ENCODE measurements at regions not wholly inside any gene's neighbourhood (a gene's known extent, or its start where the extent isn't known, plus 50 kb on each side); places are given as distances from the start of the nearest gene placed in this dataset.
"Not testable (repeated sequence)": the region's sequence is repeated elsewhere in the genome, so short reads cannot be mapped to it uniquely, and the experiment has no call there.

GRCh38 chr11:37881741-37882140 lies 1283.7 kb upstream of the RAG2 start:
- Histone ChIP-seq H3K4me3 (ENCODE audit: low read length) (no peak overlapping the region), H3K27ac (ENCODE audit: low read length) (no peak overlapping the region), H3K36me3 (ENCODE audit: control insufficient read depth, insufficient read depth, low read length) (no peaks in the 10 kb centered on the region), H3K9me3 (ENCODE audit: control insufficient read depth, low read depth, low read length) (no peaks in the 10 kb centered on the region), H3K27me3 (ENCODE audit: control insufficient read depth, insufficient read depth, low read length) (no peaks in the 10 kb centered on the region), H3K4me1 (ENCODE audit: control insufficient read depth, insufficient read depth, low read length) (no peaks in the 10 kb centered on the region)
- no CpG with 5 or more reads among the region's 3 CpGs for WGBS (ENCODE audit: insufficient coverage, low lambda C conversion rate)
- no peak for DNase-seq

DNA sequence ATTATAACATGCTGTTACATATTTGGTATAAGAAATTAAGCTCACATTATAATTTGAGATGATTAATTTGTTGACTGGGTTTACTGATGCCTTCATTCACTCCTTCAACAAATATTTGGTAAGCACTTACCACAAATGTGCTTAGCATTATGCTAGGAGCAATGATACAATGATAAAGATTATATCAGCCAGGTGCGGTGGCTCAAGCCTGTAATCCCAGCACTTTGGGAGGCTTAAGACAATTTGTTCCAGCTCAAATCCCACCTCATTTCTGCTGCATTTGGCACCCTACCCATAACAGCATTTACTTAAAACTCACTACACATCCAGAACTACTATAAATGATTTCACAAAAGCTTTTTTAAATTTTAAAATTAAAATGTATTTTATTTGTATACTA lies 1263.6 kb upstream of the RAG2 start:
- Histone ChIP-seq H3K4me1 (ENCODE audit: control insufficient read depth, insufficient read depth, low read length) (no peaks in the 10 kb centered on the region), H3K4me3 (ENCODE audit: low read length) (no peak overlapping the region), H3K27ac (ENCODE audit: low read length) (no peak overlapping the region), H3K27me3 (ENCODE audit: control insufficient read depth, insufficient read depth, low read length) (no peaks in the 10 kb centered on the region), H3K36me3 (ENCODE audit: control insufficient read depth, insufficient read depth, low read length) (no peaks in the 10 kb centered on the region), H3K9me3 (ENCODE audit: control insufficient read depth, low read depth, low read length) (no peaks in the 10 kb centered on the region)
- DNase-seq: no peak
- no CpG with 5 or more reads among the region's 1 CpG for WGBS (ENCODE audit: insufficient coverage, low lambda C conversion rate)

DNA sequence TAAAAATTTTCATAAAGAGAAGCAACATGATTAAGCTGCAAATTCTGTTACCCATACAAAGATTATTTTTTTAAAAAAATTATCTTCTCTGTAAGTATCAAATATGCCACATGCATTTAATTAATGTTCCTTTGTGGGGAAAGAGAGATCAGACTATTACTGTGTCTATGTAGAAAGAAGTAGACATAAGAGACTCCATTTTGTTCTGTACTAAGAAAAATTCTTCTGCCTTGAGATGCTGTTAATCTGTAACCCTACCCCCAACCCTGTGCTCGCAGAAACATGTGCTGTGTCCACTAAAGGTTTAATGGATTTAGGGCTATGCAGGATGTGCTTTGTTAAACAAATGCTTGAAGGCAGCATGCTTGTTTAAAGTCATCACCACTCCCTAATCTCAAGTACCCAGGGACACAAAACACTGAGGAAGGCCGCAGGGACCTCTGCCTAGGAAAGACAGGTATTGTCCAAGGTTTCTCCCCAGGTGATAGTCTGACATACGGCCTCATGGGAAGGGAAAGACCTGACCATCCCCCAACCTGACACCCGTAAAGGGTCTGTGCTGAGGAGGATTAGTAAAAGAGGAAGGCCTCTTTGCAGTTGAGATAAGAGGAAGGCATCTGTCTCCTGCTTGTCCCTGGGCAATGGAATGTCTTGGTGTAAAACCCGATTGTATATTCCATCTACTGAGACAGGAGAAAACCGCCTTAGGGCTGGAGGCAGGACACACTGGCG lies 1260.9 kb upstream of the RAG2 start:
- not testable (repeated sequence) for H3K9me3 ChIP-seq (ENCODE audit: control insufficient read depth, low read depth, low read length); H3K4me1 ChIP-seq (ENCODE audit: control insufficient read depth, insufficient read depth, low read length); H3K4me3 ChIP-seq (ENCODE audit: low read length); H3K27me3 ChIP-seq (ENCODE audit: control insufficient read depth, insufficient read depth, low read length); H3K27ac ChIP-seq (ENCODE audit: low read length); DNase-seq; H3K36me3 ChIP-seq (ENCODE audit: control insufficient read depth, insufficient read depth, low read length)
- WGBS (ENCODE audit: insufficient coverage, low lambda C conversion rate): no CpG with 5 or more reads among the region's 7 CpGs

DNA sequence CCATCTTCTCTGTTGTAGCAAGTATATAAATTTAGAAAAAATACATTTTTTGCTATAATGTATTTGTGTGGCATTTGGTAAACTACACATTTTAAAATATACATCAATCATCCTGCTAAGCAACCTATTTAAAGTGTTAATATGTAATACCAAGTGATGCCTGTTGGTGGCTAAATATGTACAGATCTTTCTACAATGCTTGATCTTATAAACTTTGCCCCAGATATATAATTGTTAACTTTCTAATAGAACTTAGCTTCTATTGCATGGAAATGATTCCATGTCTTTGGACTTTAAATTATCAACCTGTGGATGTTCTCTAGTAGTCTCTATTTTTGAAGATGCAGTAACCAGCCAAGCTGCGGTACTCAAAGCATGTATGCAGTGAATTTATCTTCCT lies 1260.4 kb upstream of the RAG2 start:
- Histone ChIP-seq H3K36me3 (ENCODE audit: control insufficient read depth, insufficient read depth, low read length) (no peaks in the 10 kb centered on the region), H3K9me3 (ENCODE audit: control insufficient read depth, low read depth, low read length) (no peaks in the 10 kb centered on the region), H3K4me1 (ENCODE audit: control insufficient read depth, insufficient read depth, low read length) (no peaks in the 10 kb centered on the region), H3K27me3 (ENCODE audit: control insufficient read depth, insufficient read depth, low read length) (no peaks in the 10 kb centered on the region), H3K4me3 (ENCODE audit: low read length) (no peak overlapping the region), H3K27ac (ENCODE audit: low read length) (no peak overlapping the region)
- no peak for DNase-seq
- WGBS (ENCODE audit: insufficient coverage, low lambda C conversion rate): 100% methylated on average over 1 of the region's 1 CpG

DNA sequence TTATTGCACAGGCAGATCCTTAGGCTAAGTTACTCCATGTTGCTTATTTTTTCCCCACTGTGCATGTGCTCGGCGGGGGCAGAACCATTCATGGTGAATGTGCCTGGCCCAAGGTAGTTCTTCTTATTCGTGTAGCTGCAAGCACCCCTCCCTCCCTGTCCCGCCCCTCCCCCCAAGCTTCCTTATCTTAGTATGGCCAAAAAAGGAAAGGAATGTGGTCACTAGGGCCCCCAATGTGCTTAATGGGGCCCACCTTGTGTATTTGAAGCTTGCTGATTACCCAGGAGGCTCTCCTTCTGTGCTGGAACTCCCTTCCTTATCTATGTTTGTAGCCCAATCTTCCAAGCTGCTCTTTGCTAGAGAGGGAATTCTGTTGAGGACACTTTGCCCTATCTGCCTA lies 1259.7 kb upstream of the RAG2 start:
- DNase-seq: no peak
- H3K36me3 ChIP-seq (ENCODE audit: control insufficient read depth, insufficient read depth, low read length): no peaks in the 10 kb centered on the region
- no peaks in the 10 kb centered on the region for H3K9me3 ChIP-seq (ENCODE audit: control insufficient read depth, low read depth, low read length)
- no peak overlapping the region for H3K4me3 ChIP-seq (ENCODE audit: low read length)
- H3K27ac ChIP-seq (ENCODE audit: low read length): no peak overlapping the region
- H3K27me3 ChIP-seq (ENCODE audit: control insufficient read depth, insufficient read depth, low read length): no peaks in the 10 kb centered on the region
- no peaks in the 10 kb centered on the region for H3K4me1 ChIP-seq (ENCODE audit: control insufficient read depth, insufficient read depth, low read length)
- no CpG with 5 or more reads among the region's 4 CpGs for WGBS (ENCODE audit: insufficient coverage, low lambda C conversion rate)

DNA sequence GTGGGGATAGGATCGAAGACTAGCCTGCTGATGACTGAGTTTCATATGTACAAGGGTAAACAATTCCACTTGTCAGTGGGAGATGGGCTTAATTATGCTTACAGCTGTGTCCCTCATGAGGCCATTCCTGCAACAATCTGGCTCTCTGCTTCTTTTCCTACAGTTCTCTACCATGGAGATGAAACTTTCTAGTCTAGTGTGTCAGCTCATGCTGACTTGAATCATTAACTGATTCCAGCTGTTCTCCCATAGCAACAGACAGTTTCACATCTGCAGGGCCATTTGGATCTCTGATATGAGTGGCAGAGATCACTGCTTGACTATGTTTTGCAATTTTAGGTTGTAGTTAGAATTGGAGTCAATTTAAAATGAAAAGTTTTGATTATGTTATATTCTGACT lies 1251.7 kb upstream of the RAG2 start:
- no CpG with 5 or more reads among the region's 1 CpG for WGBS (ENCODE audit: insufficient coverage, low lambda C conversion rate)
- Histone ChIP-seq H3K4me3 (ENCODE audit: low read length) (no peak overlapping the region), H3K27ac (ENCODE audit: low read length) (no peak overlapping the region)

DNA sequence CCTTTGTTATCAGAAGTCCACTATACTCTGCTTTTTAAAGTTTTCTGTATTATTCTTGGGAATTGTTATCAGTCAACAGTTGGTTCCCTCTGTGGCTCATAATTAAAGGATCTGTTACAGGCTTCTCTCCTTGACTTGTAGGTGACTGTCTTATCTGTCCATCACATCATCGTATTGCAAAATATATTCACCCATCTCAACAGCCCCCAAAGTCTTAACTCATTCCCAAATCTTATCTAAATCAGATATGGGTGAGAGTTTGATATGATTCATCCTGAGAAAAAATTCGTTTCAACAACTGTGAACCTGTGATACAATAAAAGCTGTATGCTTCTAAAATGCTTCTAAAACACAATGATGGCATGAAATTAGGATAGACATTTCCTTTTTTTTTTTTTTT lies 1245.6 kb upstream of the RAG2 start:
- 60% methylated on average over 1 of the region's 2 CpGs for WGBS (ENCODE audit: insufficient coverage, low lambda C conversion rate)
- no peaks in the 10 kb centered on the region for H3K4me1 ChIP-seq (ENCODE audit: control insufficient read depth, insufficient read depth, low read length)

More for the DNA sequence above, 1251.7 kb upstream of the RAG2 start:
- no peaks in the 10 kb centered on the region for H3K9me3 ChIP-seq (ENCODE audit: control insufficient read depth, low read depth, low read length)
- H3K36me3 ChIP-seq (ENCODE audit: control insufficient read depth, insufficient read depth, low read length): no peaks in the 10 kb centered on the region
- no peak for DNase-seq
- H3K27me3 ChIP-seq (ENCODE audit: control insufficient read depth, insufficient read depth, low read length): no peaks in the 10 kb centered on the region
- no peaks in the 10 kb centered on the region for H3K4me1 ChIP-seq (ENCODE audit: control insufficient read depth, insufficient read depth, low read length)

GRCh38 chr11:37841016-37841415 lies 1243.0 kb upstream of the RAG2 start:
- Histone ChIP-seq H3K27me3 (ENCODE audit: control insufficient read depth, insufficient read depth, low read length) (no peaks in the 10 kb centered on the region), H3K36me3 (ENCODE audit: control insufficient read depth, insufficient read depth, low read length) (no peaks in the 10 kb centered on the region), H3K4me1 (ENCODE audit: control insufficient read depth, insufficient read depth, low read length) (no peaks in the 10 kb centered on the region), H3K4me3 (ENCODE audit: low read length) (no peak overlapping the region), H3K9me3 (ENCODE audit: control insufficient read depth, low read depth, low read length) (no peaks in the 10 kb centered on the region), H3K27ac (ENCODE audit: low read length) (no peak overlapping the region)
- no peak for DNase-seq
- 100% methylated on average over 1 of the region's 2 CpGs for WGBS (ENCODE audit: insufficient coverage, low lambda C conversion rate)

More for the DNA sequence above, 1245.6 kb upstream of the RAG2 start:
- Histone ChIP-seq H3K36me3 (ENCODE audit: control insufficient read depth, insufficient read depth, low read length) (no peaks in the 10 kb centered on the region), H3K9me3 (ENCODE audit: control insufficient read depth, low read depth, low read length) (no peaks in the 10 kb centered on the region), H3K27ac (ENCODE audit: low read length) (no peak overlapping the region), H3K4me3 (ENCODE audit: low read length) (no peak overlapping the region), H3K27me3 (ENCODE audit: control insufficient read depth, insufficient read depth, low read length) (no peaks in the 10 kb centered on the region)
- no peak for DNase-seq

GRCh38 chr11:37840345-37840744 lies 1242.3 kb upstream of the RAG2 start:
- WGBS (ENCODE audit: insufficient coverage, low lambda C conversion rate): 100% methylated on average over 1 of the region's 2 CpGs
- not testable (repeated sequence) for H3K27ac ChIP-seq (ENCODE audit: low read length); H3K36me3 ChIP-seq (ENCODE audit: control insufficient read depth, insufficient read depth, low read length); H3K9me3 ChIP-seq (ENCODE audit: control insufficient read depth, low read depth, low read length); H3K4me1 ChIP-seq (ENCODE audit: control insufficient read depth, insufficient read depth, low read length); DNase-seq; H3K4me3 ChIP-seq (ENCODE audit: low read length); H3K27me3 ChIP-seq (ENCODE audit: control insufficient read depth, insufficient read depth, low read length)

DNA sequence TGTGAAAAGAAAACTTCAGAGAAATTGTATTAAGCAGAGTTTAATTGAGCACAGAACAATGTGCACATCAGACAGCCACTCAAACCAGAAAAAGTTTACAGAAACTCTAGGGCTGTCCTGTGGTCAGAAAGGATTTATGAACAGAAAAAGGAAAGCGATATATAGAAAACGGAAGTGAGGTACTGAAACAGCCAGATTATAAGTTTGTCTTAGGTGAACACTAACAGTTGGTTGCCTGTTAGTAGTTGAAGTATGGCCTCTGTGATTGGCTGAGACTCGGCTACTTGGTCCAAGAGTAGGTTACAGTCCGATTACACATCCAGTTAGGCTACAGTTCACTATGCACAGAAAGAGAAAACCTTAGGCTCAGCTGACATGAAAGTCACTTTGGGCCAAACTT lies 1232.5 kb upstream of the RAG2 start:
- DNase-seq: no peak
- Histone ChIP-seq H3K9me3 (ENCODE audit: control insufficient read depth, low read depth, low read length) (no peaks in the 10 kb centered on the region), H3K36me3 (ENCODE audit: control insufficient read depth, insufficient read depth, low read length) (no peaks in the 10 kb centered on the region), H3K27ac (ENCODE audit: low read length) (no peak overlapping the region), H3K4me3 (ENCODE audit: low read length) (no peak overlapping the region), H3K4me1 (ENCODE audit: control insufficient read depth, insufficient read depth, low read length) (no peaks in the 10 kb centered on the region), H3K27me3 (ENCODE audit: control insufficient read depth, insufficient read depth, low read length) (no peaks in the 10 kb centered on the region)
- WGBS (ENCODE audit: insufficient coverage, low lambda C conversion rate): 100% methylated on average over 1 of the region's 4 CpGs

DNA sequence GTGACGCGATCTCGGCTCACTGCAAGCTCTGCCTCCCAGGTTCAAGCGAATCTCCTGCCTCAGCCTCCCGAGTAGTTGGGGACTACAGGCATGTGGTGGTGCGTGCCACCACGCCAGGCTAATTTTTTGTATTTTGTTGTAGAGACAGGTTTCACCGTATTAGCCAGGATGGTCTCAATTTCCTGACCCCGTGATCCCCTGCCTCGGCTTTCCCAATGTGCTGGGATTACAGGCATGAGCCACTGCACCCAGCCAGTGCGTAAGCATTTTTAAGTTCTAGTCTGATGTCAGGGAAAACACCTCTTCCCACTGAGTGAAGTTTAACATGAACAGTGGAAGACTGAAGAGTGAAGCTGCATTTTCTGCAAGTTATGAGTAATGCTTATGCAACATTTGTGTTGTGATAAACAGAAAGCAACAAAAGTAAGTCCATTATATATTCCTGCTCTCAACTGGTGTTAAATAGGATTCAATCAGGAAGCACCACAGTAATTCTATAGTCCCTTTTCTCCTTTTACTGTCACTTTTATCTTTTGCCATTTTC lies 1219.8 kb upstream of the RAG2 start:
- Histone ChIP-seq H3K27ac (ENCODE audit: low read length) (no peak overlapping the region), H3K4me3 (ENCODE audit: low read length) (no peak overlapping the region), H3K36me3 (ENCODE audit: control insufficient read depth, insufficient read depth, low read length) (no peaks in the 10 kb centered on the region), H3K27me3 (ENCODE audit: control insufficient read depth, insufficient read depth, low read length) (no peaks in the 10 kb centered on the region), H3K4me1 (ENCODE audit: control insufficient read depth, insufficient read depth, low read length) (no peaks in the 10 kb centered on the region), H3K9me3 (ENCODE audit: control insufficient read depth, low read depth, low read length) (peaks cover under 1% of the 10 kb centered on the region)
- WGBS (ENCODE audit: insufficient coverage, low lambda C conversion rate): no CpG with 5 or more reads among the region's 11 CpGs
- no peak for DNase-seq
